HG03097 (cell line): ENCODE measurements at regions not wholly inside any gene's neighbourhood (a gene's known extent, or its start where the extent isn't known, plus 50 kb on each side); places are given as distances from the start of the nearest gene placed in this dataset.
"Not testable (repeated sequence)": the region's sequence is repeated elsewhere in the genome, so short reads cannot be mapped to it uniquely, and the experiment has no call there.

Experiments used
- ATAC-seq: cut with Tn5 transposase; IDR thresholded peaks from one replicate; pipeline ENCODE4 v1.9.1; 2021; ENCODE audit not compliant: unreplicated experiment, low FRiP score

GRCh38 chr6:134791243-134791843 is 158.6 kb downstream of the ALDH8A1 start:
- not testable (repeated sequence) for ATAC-seq

GRCh38 chr6:134787261-134787877 is 162.5 kb downstream of the ALDH8A1 start:
- no peak for ATAC-seq

GRCh38 chr6:134784336-134784735 is 165.6 kb downstream of the ALDH8A1 start:
- no peak for ATAC-seq

- ATAC-seq: no peak
Measured at GRCh38 chr6:134778431-134778830, 171.5 kb downstream of the ALDH8A1 start.

GRCh38 chr6:134774201-134774638 is 175.7 kb downstream of the ALDH8A1 start:
- no peak for ATAC-seq

- ATAC-seq: no peak
Measured at GRCh38 chr6:134772671-134773360, 177.1 kb downstream of the ALDH8A1 start.

GRCh38 chr6:134768931-134769330 is 181.0 kb downstream of the ALDH8A1 start:
- no peak for ATAC-seq

- no peak for ATAC-seq
Measured at GRCh38 chr6:134766497-134766896, 183.4 kb downstream of the ALDH8A1 start.

- no peak for ATAC-seq
Measured at GRCh38 chr6:134764741-134765140, 185.2 kb downstream of the ALDH8A1 start.

- not testable (repeated sequence) for ATAC-seq
Measured at GRCh38 chr6:134763575-134763974, 186.3 kb downstream of the ALDH8A1 start.

GRCh38 chr6:134758621-134759020 is 191.3 kb downstream of the ALDH8A1 start:
- no peak for ATAC-seq

GRCh38 chr6:134757911-134758361 is 192.0 kb downstream of the ALDH8A1 start:
- ATAC-seq: no peak

GRCh38 chr6:134756374-134757025 is 193.4 kb downstream of the ALDH8A1 start:
- ATAC-seq: no peak

GRCh38 chr6:134754013-134754690 is 195.7 kb downstream of the ALDH8A1 start:
- no peak for ATAC-seq

GRCh38 chr6:134753001-134753400 is 196.9 kb downstream of the ALDH8A1 start:
- no peak for ATAC-seq

GRCh38 chr6:134752445-134752844 is 197.5 kb downstream of the ALDH8A1 start:
- ATAC-seq: no peak

GRCh38 chr6:134750669-134751068 is 199.2 kb downstream of the ALDH8A1 start:
- ATAC-seq: no peak

- no peak for ATAC-seq
Measured at GRCh38 chr6:134748484-134748883, 201.4 kb downstream of the ALDH8A1 start.

GRCh38 chr6:134747197-134747596 is 202.7 kb downstream of the ALDH8A1 start:
- not testable (repeated sequence) for ATAC-seq

- no peak for ATAC-seq
Measured at GRCh38 chr6:134746140-134746539, 203.8 kb downstream of the ALDH8A1 start.

GRCh38 chr6:134745192-134745591 is 204.7 kb downstream of the ALDH8A1 start:
- not testable (repeated sequence) for ATAC-seq
